ENCODE measurements at regions not wholly inside any gene's neighbourhood (a gene's known extent, or its start where the extent isn't known, plus 50 kb on each side); places are given as distances from the start of the nearest gene placed in this dataset.
A peak's percentile ranks its signal among the peaks of the same experiment; 100 is the strongest.

DNA sequence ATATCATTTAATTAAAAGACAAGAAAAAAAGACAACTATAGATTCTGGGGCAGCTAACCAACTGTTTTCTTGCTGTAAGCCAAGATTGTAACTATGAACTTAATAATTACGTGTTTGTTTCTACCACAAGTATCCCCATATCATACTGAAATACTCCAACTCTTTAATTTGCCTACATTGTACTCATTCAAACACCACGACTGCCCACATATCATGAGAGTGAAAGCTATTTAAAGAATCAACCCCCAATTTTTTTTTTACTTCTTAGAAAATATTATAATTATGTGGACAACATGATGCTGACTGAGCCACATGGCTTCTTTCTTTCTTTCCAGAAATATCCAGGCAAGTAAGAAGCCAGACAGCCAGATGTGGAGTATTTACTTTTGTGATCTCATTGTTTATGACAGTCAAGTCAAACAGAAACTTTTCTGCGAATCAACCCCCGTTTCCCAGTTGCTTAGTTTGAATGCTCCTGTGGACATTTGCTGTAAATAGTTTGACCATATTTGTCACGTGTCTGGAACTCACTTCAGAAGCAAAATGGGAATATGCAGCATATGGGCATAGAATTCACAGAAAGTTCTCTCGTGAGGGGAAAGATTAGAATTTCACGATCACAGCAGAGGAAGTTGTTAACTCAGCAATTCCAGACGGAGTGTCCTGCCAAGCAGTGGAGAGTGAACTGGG is 126.8 kb upstream of the PSMD7 start:
- Histone ChIP-seq H3K36me3 (no peaks in the 10 kb centered on the region), H3K27ac (no peak overlapping the region), H3K9me3 (no peaks in the 10 kb centered on the region), H3K4me1 (no peaks in the 10 kb centered on the region), H3K27me3 (no peaks in the 10 kb centered on the region), H3K4me3 (peak overlapping the region; percentile 11)
- TF ChIP-seq, protein P1, sequence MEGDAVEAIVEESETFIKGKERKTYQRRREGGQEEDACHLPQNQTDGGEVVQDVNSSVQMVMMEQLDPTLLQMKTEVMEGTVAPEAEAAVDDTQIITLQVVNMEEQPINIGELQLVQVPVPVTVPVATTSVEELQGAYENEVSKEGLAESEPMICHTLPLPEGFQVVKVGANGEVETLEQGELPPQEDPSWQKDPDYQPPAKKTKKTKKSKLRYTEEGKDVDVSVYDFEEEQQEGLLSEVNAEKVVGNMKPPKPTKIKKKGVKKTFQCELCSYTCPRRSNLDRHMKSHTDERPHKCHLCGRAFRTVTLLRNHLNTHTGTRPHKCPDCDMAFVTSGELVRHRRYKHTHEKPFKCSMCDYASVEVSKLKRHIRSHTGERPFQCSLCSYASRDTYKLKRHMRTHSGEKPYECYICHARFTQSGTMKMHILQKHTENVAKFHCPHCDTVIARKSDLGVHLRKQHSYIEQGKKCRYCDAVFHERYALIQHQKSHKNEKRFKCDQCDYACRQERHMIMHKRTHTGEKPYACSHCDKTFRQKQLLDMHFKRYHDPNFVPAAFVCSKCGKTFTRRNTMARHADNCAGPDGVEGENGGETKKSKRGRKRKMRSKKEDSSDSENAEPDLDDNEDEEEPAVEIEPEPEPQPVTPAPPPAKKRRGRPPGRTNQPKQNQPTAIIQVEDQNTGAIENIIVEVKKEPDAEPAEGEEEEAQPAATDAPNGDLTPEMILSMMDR (IDR thresholded peaks at IDR 0.05) = no peak
- ATAC-seq = no peak
- DNase-seq = no peak
- intact Hi-C loops (cut with DNase I) = no loop called here

DNA sequence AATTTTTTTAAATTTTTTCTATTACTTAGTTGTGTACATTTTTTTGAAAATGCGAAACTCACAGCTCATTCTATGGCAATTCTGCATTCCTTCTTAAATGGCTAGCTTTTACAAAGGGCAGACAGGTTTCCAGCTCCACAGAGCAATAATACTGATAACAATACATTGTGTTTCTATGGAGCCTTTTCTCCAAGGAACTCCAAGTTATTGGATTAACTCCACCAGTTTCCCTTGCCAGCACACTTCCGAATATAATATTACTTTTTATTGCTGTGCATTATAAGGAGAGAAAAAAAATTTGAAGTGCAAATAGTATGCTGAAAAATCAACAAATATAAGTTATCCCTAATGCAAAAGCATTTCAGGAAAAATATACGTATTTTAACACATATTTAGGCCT is 127.5 kb upstream of the PSMD7 start:
- H3K9me3 ChIP-seq = no peaks in the 10 kb centered on the region
- DNase-seq (no peak), ATAC-seq (no peak)
- TF ChIP-seq, protein P1 (IDR thresholded peaks at IDR 0.05) = no peak
- intact Hi-C loops (cut with DNase I) = no loop called here
- H3K27me3 ChIP-seq = no peaks in the 10 kb centered on the region
- H3K4me3 ChIP-seq = no peak overlapping the region
- H3K4me1 ChIP-seq = no peaks in the 10 kb centered on the region
- no peaks in the 10 kb centered on the region for H3K36me3 ChIP-seq
- H3K27ac ChIP-seq = no peak overlapping the region

DNA sequence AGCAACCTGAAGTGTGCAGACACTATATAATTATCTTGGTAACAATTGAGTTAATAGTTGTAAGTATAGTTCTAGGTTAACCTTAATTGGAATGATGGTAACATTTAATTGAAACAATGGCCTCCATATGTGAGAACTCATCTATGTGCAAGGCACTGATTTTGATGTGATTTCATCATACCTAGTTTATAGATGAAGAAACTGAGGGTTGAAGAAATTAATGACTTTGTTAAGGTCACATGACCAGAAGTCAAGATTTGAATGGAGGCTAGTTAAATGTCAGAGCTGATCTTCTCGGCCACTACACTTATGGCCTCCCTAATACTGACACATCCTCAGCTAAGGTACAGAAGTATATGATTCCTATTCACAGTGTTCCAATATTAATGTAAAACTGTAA is 128.2 kb upstream of the PSMD7 start:
- Histone ChIP-seq H3K27ac (no peak overlapping the region), H3K4me1 (no peaks in the 10 kb centered on the region), H3K27me3 (no peaks in the 10 kb centered on the region), H3K4me3 (no peak overlapping the region), H3K36me3 (no peaks in the 10 kb centered on the region), H3K9me3 (no peaks in the 10 kb centered on the region)
- TF ChIP-seq, protein P1 (IDR thresholded peaks at IDR 0.05) = no peak
- intact Hi-C loops (cut with DNase I) = no loop called here
- ATAC-seq (no peak), DNase-seq (no peak)

DNA sequence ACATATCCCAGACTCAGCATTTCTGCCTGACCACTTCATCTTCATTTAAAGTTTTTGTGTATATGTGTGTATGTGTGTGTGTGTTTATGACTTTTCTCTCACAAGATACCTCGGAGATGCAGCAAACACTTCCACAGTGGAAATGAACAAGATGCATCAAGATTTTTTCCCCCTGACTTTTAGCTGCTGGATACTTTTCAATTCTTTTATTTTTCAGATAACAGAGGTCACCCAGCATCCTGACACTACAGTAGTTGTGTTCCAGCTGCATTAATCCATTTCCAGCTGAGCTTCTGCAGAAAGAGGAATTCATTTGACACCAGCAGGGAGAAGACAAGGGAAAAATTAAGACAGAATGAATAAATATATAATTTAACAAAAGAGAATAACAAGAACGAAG is 130.2 kb upstream of the PSMD7 start:
- H3K27me3 ChIP-seq = no peaks in the 10 kb centered on the region
- intact Hi-C loops (cut with DNase I) = no loop called here
- no peak for DNase-seq
- H3K9me3 ChIP-seq = no peaks in the 10 kb centered on the region
- TF ChIP-seq, protein P1 (IDR thresholded peaks at IDR 0.05) = no peak
- H3K36me3 ChIP-seq = no peaks in the 10 kb centered on the region
- H3K27ac ChIP-seq = no peak overlapping the region
- no peak for ATAC-seq
- no peak overlapping the region for H3K4me3 ChIP-seq
- H3K4me1 ChIP-seq = no peaks in the 10 kb centered on the region

DNA sequence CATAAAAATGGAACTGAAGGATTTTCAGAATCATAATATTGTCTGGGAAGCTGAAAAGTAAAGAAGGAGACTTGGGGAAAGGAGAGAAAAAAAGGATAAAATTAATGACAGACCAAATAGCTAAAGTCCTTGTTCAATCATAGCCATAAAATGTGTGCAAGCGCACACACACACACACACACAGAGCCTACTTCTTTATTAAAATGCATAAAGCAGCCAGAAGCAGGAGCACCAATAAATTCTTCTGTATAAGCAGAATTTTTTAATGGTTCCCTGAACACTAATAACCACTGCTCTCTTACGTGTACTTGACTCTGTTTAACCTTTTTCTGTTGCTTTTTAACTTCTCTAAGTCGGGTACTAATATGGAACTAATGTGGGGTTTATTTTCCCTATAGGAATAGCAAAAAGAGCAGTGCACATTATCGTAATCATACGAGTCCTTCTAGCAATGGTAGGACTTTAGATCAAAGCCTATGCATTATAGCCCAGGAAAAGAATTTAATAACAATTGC is 131.0 kb upstream of the PSMD7 start:
- Histone ChIP-seq H3K27ac (no peak overlapping the region), H3K4me1 (no peaks in the 10 kb centered on the region), H3K27me3 (no peaks in the 10 kb centered on the region), H3K36me3 (no peaks in the 10 kb centered on the region), H3K9me3 (no peaks in the 10 kb centered on the region), H3K4me3 (no peak overlapping the region)
- DNase-seq (no peak), ATAC-seq (no peak)
- intact Hi-C loops (cut with DNase I) = no loop called here
- TF ChIP-seq, protein P1 (IDR thresholded peaks at IDR 0.05) = no peak
